ENCODE measurements at regions not wholly inside any gene's neighbourhood (a gene's known extent, or its start where the extent isn't known, plus 50 kb on each side); places are given as distances from the start of the nearest gene placed in this dataset.

DNA sequence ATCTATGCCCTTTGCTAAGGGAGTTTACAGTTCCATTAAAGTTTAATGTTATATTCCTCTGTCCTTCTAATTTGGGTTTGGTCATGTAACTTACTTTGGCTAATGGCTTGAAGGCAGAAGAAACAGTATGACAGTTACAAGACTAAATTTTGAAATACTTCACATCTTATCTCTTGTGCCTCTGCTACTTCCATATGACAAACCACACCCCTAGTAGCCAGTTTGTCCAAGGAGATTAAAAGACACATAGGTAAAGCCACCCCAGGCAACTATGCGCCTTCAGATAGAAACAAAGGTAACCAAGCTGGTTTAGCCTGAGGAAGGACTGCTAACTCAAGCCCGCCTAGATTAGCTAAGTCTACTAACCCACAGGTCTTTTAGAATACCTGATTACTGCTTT is 273.4 kb upstream of the MIR17HG start:
- no peak overlapping the region for H2BK12ac ChIP-seq (ENCODE audit: low read length)
- no peak overlapping the region for H3K4me3 ChIP-seq (ENCODE audit: low read depth, low read length)
- H3K9me3 ChIP-seq (ENCODE audit: insufficient read depth, low read depth, low read length), result no peaks in the 10 kb centered on the region
- no CpG with 5 or more reads among the region's 2 CpGs for WGBS (ENCODE audit: extremely low coverage, insufficient coverage, insufficient read length)
- no peak overlapping the region for H3K23ac ChIP-seq (ENCODE audit: low read length)
- H4K91ac ChIP-seq (ENCODE audit: low read depth, low read length), result no peak overlapping the region
- no peak overlapping the region for H2AK5ac ChIP-seq (ENCODE audit: low read length)
- no peak overlapping the region for H3K4ac ChIP-seq (ENCODE audit: low read depth, low read length)
- H3K9ac ChIP-seq (ENCODE audit: low read length), result no peak overlapping the region
- H3K14ac ChIP-seq (ENCODE audit: low read length), result no peak overlapping the region
- H4K12ac ChIP-seq (ENCODE audit: low read depth, low read length), result no peak overlapping the region
- no peak overlapping the region for H2AFZ ChIP-seq (ENCODE audit: insufficient read depth, low read length, poor library complexity)
- H3K79me1 ChIP-seq (ENCODE audit: low read length), result no peaks in the 10 kb centered on the region
- no peak overlapping the region for H3K27ac ChIP-seq (ENCODE audit: low read depth, low read length)
- no peaks in the 10 kb centered on the region for H3K79me2 ChIP-seq (ENCODE audit: control insufficient read depth, insufficient read depth, low read length, poor library complexity)
- DNase-seq, result no peak
- H2BK120ac ChIP-seq (ENCODE audit: insufficient read depth, low read length, poor library complexity), result no peak overlapping the region
- H3K4me1 ChIP-seq (ENCODE audit: control insufficient read depth in 1 of 2, insufficient read depth in 2 of 2, low read length in 2 of 2), result no peaks in the 10 kb centered on the region
- no peak overlapping the region for H3K18ac ChIP-seq (ENCODE audit: low read length)
- no peak overlapping the region for H4K8ac ChIP-seq (ENCODE audit: low read depth, low read length)
- no peaks in the 10 kb centered on the region for H3K27me3 ChIP-seq (ENCODE audit: insufficient read depth, low read length)
- H2BK5ac ChIP-seq (ENCODE audit: low read depth, low read length, poor library complexity), result no peak overlapping the region
- H3K4me2 ChIP-seq (ENCODE audit: low read length), result no peak overlapping the region
- no peaks in the 10 kb centered on the region for H3K36me3 ChIP-seq (ENCODE audit: control insufficient read depth in 1 of 2, insufficient read depth in 2 of 2, low read length in 2 of 2)

DNA sequence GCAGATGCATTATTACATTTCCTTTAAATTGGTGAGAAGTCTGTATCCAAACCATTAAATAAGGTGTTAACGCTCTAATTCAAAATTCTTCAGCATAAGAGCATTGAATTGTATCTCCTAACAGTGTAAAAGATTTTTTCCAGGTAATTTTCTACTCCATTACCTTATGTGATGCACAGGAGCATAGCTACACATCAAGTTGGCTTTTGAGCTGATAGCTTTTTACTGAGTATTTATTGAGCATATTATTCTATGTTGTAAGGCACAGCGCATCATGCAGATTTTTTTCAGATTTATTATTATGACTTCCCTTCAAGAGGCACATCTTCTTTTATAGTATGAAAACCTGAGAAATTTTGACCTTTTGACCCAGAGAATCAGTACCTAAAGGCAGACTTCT is 270.7 kb upstream of the MIR17HG start:
- Histone ChIP-seq H3K79me1 (ENCODE audit: low read length) (no peaks in the 10 kb centered on the region), H3K4me1 (ENCODE audit: control insufficient read depth in 1 of 2, insufficient read depth in 2 of 2, low read length in 2 of 2) (no peaks in the 10 kb centered on the region), H3K79me2 (ENCODE audit: control insufficient read depth, insufficient read depth, low read length, poor library complexity) (no peaks in the 10 kb centered on the region), H3K4ac (ENCODE audit: low read depth, low read length) (no peak overlapping the region), H2AK5ac (ENCODE audit: low read length) (no peak overlapping the region), H3K14ac (ENCODE audit: low read length) (no peak overlapping the region), H4K12ac (ENCODE audit: low read depth, low read length) (no peak overlapping the region), H2BK120ac (ENCODE audit: insufficient read depth, low read length, poor library complexity) (no peak overlapping the region), H2BK12ac (ENCODE audit: low read length) (no peak overlapping the region), H3K36me3 (ENCODE audit: control insufficient read depth in 1 of 2, insufficient read depth in 2 of 2, low read length in 2 of 2) (no peaks in the 10 kb centered on the region), H3K4me2 (ENCODE audit: low read length) (no peak overlapping the region), H4K91ac (ENCODE audit: low read depth, low read length) (no peak overlapping the region), H3K18ac (ENCODE audit: low read length) (no peak overlapping the region), H2AFZ (ENCODE audit: insufficient read depth, low read length, poor library complexity) (no peak overlapping the region), H3K9me3 (ENCODE audit: insufficient read depth, low read depth, low read length) (no peaks in the 10 kb centered on the region), H4K8ac (ENCODE audit: low read depth, low read length) (no peak overlapping the region), H3K9ac (ENCODE audit: low read length) (no peak overlapping the region), H3K27ac (ENCODE audit: low read depth, low read length) (no peak overlapping the region), H2BK5ac (ENCODE audit: low read depth, low read length, poor library complexity) (no peak overlapping the region), H3K23ac (ENCODE audit: low read length) (no peak overlapping the region), H3K4me3 (ENCODE audit: low read depth, low read length) (no peak overlapping the region), H3K27me3 (ENCODE audit: insufficient read depth, low read length) (no peaks in the 10 kb centered on the region)
- no peak for DNase-seq
- no CpG with 5 or more reads among the region's 2 CpGs for WGBS (ENCODE audit: extremely low coverage, insufficient coverage, insufficient read length)

DNA sequence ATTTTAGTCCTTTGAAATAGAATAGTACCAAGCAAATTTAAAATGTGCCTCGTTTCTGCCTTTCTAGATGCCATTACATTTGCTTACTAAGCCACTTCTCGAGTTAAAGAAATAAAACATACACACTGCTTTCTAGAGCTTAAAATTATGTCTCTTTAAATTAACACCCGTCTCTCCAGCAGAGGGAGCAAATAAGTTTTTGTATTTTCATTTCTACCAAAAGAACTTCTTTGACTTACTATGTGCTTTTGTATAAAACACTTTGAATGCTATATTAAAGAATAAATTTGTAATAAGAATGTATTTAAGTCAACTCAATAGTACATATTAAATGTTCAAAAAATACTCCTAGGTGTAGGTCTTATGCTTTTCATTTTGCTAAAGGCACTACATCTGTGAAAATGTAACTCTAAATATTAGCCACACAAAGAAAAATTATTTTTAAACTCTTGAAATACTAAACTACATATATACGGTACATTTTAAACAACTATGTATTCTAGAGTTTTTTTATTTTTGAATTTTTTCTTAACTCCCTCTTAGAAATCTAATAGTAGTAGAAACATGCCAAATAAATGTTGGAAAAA is 269.3 kb upstream of the MIR17HG start:
- H3K9me3 ChIP-seq (ENCODE audit: insufficient read depth, low read depth, low read length), result no peaks in the 10 kb centered on the region
- H3K27ac ChIP-seq (ENCODE audit: low read depth, low read length), result no peak overlapping the region
- no peak overlapping the region for H3K18ac ChIP-seq (ENCODE audit: low read length)
- H3K23ac ChIP-seq (ENCODE audit: low read length), result no peak overlapping the region
- no peaks in the 10 kb centered on the region for H3K79me1 ChIP-seq (ENCODE audit: low read length)
- no peak overlapping the region for H3K9ac ChIP-seq (ENCODE audit: low read length)
- no peak overlapping the region for H2BK12ac ChIP-seq (ENCODE audit: low read length)
- H3K4me2 ChIP-seq (ENCODE audit: low read length), result no peak overlapping the region
- H4K12ac ChIP-seq (ENCODE audit: low read depth, low read length), result no peak overlapping the region
- H3K27me3 ChIP-seq (ENCODE audit: insufficient read depth, low read length), result no peaks in the 10 kb centered on the region
- no peaks in the 10 kb centered on the region for H3K36me3 ChIP-seq (ENCODE audit: control insufficient read depth in 1 of 2, insufficient read depth in 2 of 2, low read length in 2 of 2)
- H2AFZ ChIP-seq (ENCODE audit: insufficient read depth, low read length, poor library complexity), result no peak overlapping the region
- no peaks in the 10 kb centered on the region for H3K4me1 ChIP-seq (ENCODE audit: control insufficient read depth in 1 of 2, insufficient read depth in 2 of 2, low read length in 2 of 2)
- H3K14ac ChIP-seq (ENCODE audit: low read length), result no peak overlapping the region
- no peak overlapping the region for H3K4ac ChIP-seq (ENCODE audit: low read depth, low read length)
- peak in 1 of 2 donors; percentile 51 for DNase-seq
- no peak overlapping the region for H4K8ac ChIP-seq (ENCODE audit: low read depth, low read length)
- no CpG with 5 or more reads among the region's 4 CpGs for WGBS (ENCODE audit: extremely low coverage, insufficient coverage, insufficient read length)
- no peak overlapping the region for H3K4me3 ChIP-seq (ENCODE audit: low read depth, low read length)
- H4K91ac ChIP-seq (ENCODE audit: low read depth, low read length), result no peak overlapping the region
- no peaks in the 10 kb centered on the region for H3K79me2 ChIP-seq (ENCODE audit: control insufficient read depth, insufficient read depth, low read length, poor library complexity)
- no peak overlapping the region for H2AK5ac ChIP-seq (ENCODE audit: low read length)
- H2BK120ac ChIP-seq (ENCODE audit: insufficient read depth, low read length, poor library complexity), result no peak overlapping the region
- H2BK5ac ChIP-seq (ENCODE audit: low read depth, low read length, poor library complexity), result no peak overlapping the region

DNA sequence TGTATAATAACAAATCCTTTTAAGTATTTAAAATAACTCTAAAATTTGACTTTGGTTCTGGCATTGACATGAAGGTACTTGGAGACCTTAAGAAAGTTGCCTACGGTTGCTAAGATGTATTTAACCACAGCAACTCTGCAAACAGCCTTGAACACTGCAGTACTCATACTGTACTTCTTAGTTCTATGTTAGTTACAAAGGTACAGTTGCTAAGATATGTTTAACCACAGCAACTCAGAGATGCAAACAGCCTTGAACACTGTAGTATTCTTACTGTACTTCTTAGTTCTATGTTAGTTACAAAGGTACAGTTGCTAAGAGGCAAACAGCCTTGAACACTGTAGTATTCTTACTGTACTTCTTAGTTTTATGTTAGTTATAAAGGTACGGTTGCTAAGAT is 268.3 kb upstream of the MIR17HG start:
- H3K4me1 ChIP-seq (ENCODE audit: control insufficient read depth in 1 of 2, insufficient read depth in 2 of 2, low read length in 2 of 2), result no peaks in the 10 kb centered on the region
- no peak overlapping the region for H2AK5ac ChIP-seq (ENCODE audit: low read length)
- H2BK12ac ChIP-seq (ENCODE audit: low read length), result no peak overlapping the region
- H3K4me2 ChIP-seq (ENCODE audit: low read length), result no peak overlapping the region
- WGBS (ENCODE audit: extremely low coverage, insufficient coverage, insufficient read length), result no CpG with 5 or more reads among the region's 2 CpGs
- no peaks in the 10 kb centered on the region for H3K27me3 ChIP-seq (ENCODE audit: insufficient read depth, low read length)
- H3K79me2 ChIP-seq (ENCODE audit: control insufficient read depth, insufficient read depth, low read length, poor library complexity), result no peaks in the 10 kb centered on the region
- no peaks in the 10 kb centered on the region for H3K36me3 ChIP-seq (ENCODE audit: control insufficient read depth in 1 of 2, insufficient read depth in 2 of 2, low read length in 2 of 2)
- H3K79me1 ChIP-seq (ENCODE audit: low read length), result no peaks in the 10 kb centered on the region
- H3K23ac ChIP-seq (ENCODE audit: low read length), result no peak overlapping the region
- no peak overlapping the region for H3K14ac ChIP-seq (ENCODE audit: low read length)
- no peak overlapping the region for H4K12ac ChIP-seq (ENCODE audit: low read depth, low read length)
- no peak overlapping the region for H2BK5ac ChIP-seq (ENCODE audit: low read depth, low read length, poor library complexity)
- H2AFZ ChIP-seq (ENCODE audit: insufficient read depth, low read length, poor library complexity), result no peak overlapping the region
- no peak overlapping the region for H4K8ac ChIP-seq (ENCODE audit: low read depth, low read length)
- no peak overlapping the region for H2BK120ac ChIP-seq (ENCODE audit: insufficient read depth, low read length, poor library complexity)
- no peak for DNase-seq
- no peak overlapping the region for H3K18ac ChIP-seq (ENCODE audit: low read length)
- H3K4me3 ChIP-seq (ENCODE audit: low read depth, low read length), result no peak overlapping the region
- H4K91ac ChIP-seq (ENCODE audit: low read depth, low read length), result no peak overlapping the region
- no peak overlapping the region for H3K4ac ChIP-seq (ENCODE audit: low read depth, low read length)
- no peak overlapping the region for H3K27ac ChIP-seq (ENCODE audit: low read depth, low read length)
- no peak overlapping the region for H3K9ac ChIP-seq (ENCODE audit: low read length)
- H3K9me3 ChIP-seq (ENCODE audit: insufficient read depth, low read depth, low read length), result no peaks in the 10 kb centered on the region

Data from trophoblast cell (in vitro differentiated cells and primary cell).